Trophoblast cell (in vitro differentiated cells and primary cell): ENCODE measurements at regions not wholly inside any gene's neighbourhood (a gene's known extent, or its start where the extent isn't known, plus 50 kb on each side); places are given as distances from the start of the nearest gene placed in this dataset.
A peak's percentile ranks its signal among the peaks of the same experiment; 100 is the strongest.

Experiments
- DNase-seq, 2 donors: peaks; one replicate each; pipeline ENCODE4 v3.0.0-alpha.2; 2016
- H2AFZ ChIP-seq: 2 replicates; pipeline ENCODE4 v1.6.1; 2013; ENCODE audit warnings: low read length, moderate library complexity, mild to moderate bottlenecking; ENCODE audit not compliant: insufficient read depth, poor library complexity
- H2AK5ac ChIP-seq: 2 replicates; pipeline ENCODE4 v1.6.1; 2013; ENCODE audit warnings: mild to moderate bottlenecking, low read length
- H2BK120ac ChIP-seq: 2 replicates; pipeline ENCODE4 v1.6.1; 2013; ENCODE audit warnings: low read length, mild to moderate bottlenecking, moderate library complexity; ENCODE audit not compliant: insufficient read depth, poor library complexity
- H2BK12ac ChIP-seq: 2 replicates; pipeline ENCODE4 v1.6.1; 2013; ENCODE audit warnings: mild to moderate bottlenecking, low read length, moderate library complexity
- H2BK5ac ChIP-seq: 2 replicates; pipeline ENCODE4 v1.6.1; 2013; ENCODE audit warnings: low read length, low read depth, moderate library complexity, mild to moderate bottlenecking; ENCODE audit not compliant: poor library complexity
- H3K14ac ChIP-seq: 2 replicates; pipeline ENCODE4 v1.6.1; 2013; ENCODE audit warnings: mild to moderate bottlenecking, low read length
- H3K18ac ChIP-seq: 2 replicates; pipeline ENCODE4 v1.6.1; 2013; ENCODE audit warnings: mild to moderate bottlenecking, low read length
- H3K23ac ChIP-seq: 2 replicates; pipeline ENCODE4 v1.6.1; 2013; ENCODE audit warnings: low read length
- H3K27ac ChIP-seq: 2 replicates; pipeline ENCODE4 v1.5.1; 2013; ENCODE audit warnings: low read depth, mild to moderate bottlenecking, inconsistent platforms, low read length, moderate library complexity
- H3K27me3 ChIP-seq: 2 replicates; pipeline ENCODE4 v1.6.1; 2013; ENCODE audit warnings: inconsistent platforms, mild to moderate bottlenecking, low read length, moderate library complexity; ENCODE audit not compliant: insufficient read depth
- H3K36me3 ChIP-seq, 2 experiments: 1 replicate in 1 of 2; 2 replicates in 1 of 2; pipeline ENCODE4 v1.6.1; 2013; ENCODE audit warnings: low read length in 2 of 2, mild to moderate bottlenecking in 2 of 2, moderate library complexity in 1 of 2; ENCODE audit not compliant: insufficient read depth in 2 of 2, control insufficient read depth in 1 of 2
- H3K4ac ChIP-seq: 2 replicates; pipeline ENCODE4 v1.6.1; 2013; ENCODE audit warnings: low read depth, mild to moderate bottlenecking, low read length, moderate library complexity
- H3K4me1 ChIP-seq, 2 experiments: 1 replicate in 1 of 2; 2 replicates in 1 of 2; pipeline ENCODE4 v1.6.1; 2013; ENCODE audit warnings: low read length in 2 of 2, mild to moderate bottlenecking in 2 of 2, moderate library complexity in 1 of 2; ENCODE audit not compliant: insufficient read depth in 2 of 2, control insufficient read depth in 1 of 2
- H3K4me2 ChIP-seq: 2 replicates; pipeline ENCODE4 v1.6.1; 2013; ENCODE audit warnings: inconsistent platforms, mild to moderate bottlenecking, low read length, moderate library complexity
- H3K4me3 ChIP-seq: 2 replicates; pipeline ENCODE4 v1.5.1; 2013; ENCODE audit warnings: mild to moderate bottlenecking, low read depth, low read length, inconsistent platforms
- H3K79me1 ChIP-seq: one replicate; pipeline ENCODE4 v1.6.1; 2013; ENCODE audit warnings: low read length
- H3K79me2 ChIP-seq: 2 replicates; pipeline ENCODE4 v1.6.1; 2013; ENCODE audit warnings: low read length, mild to moderate bottlenecking; ENCODE audit not compliant: control insufficient read depth, insufficient read depth, poor library complexity
- H3K9ac ChIP-seq: 2 replicates; pipeline ENCODE4 v1.6.1; 2013; ENCODE audit warnings: mild to moderate bottlenecking, low read length
- H3K9me3 ChIP-seq: 2 replicates; pipeline ENCODE4 v1.6.1; 2013; ENCODE audit warnings: low read depth, mild to moderate bottlenecking, control low read depth, inconsistent platforms, low read length; ENCODE audit not compliant: insufficient read depth
- H4K12ac ChIP-seq: 2 replicates; pipeline ENCODE4 v1.6.1; 2013; ENCODE audit warnings: low read depth, mild to moderate bottlenecking, low read length, moderate library complexity
- H4K8ac ChIP-seq: 2 replicates; pipeline ENCODE4 v1.6.1; 2013; ENCODE audit warnings: low read depth, mild to moderate bottlenecking, low read length, moderate library complexity
- H4K91ac ChIP-seq: one replicate; pipeline ENCODE4 v1.6.1; 2013; ENCODE audit warnings: low read depth, mild to moderate bottlenecking, low read length, moderate library complexity
- WGBS: extraction: QIAGEN DNeasy Blood & Tissue Kit; methylation state at CpG from one replicate; pipeline ENCODE4 v1.1.7; 2013; ENCODE audit warnings: missing lambda C conversion rate; ENCODE audit not compliant: insufficient read length, insufficient coverage; ENCODE audit errors: extremely low coverage; 5-methylcytosine and 5-hydroxymethylcytosine counted together

- Histone ChIP-seq H2AK5ac (no peak overlapping the region), H3K23ac (no peak overlapping the region), H3K79me2 (no peaks in the 10 kb centered on the region), H3K4ac (no peak overlapping the region), H3K9ac (no peak overlapping the region), H3K14ac (no peak overlapping the region), H4K91ac (no peak overlapping the region), H3K79me1 (no peaks in the 10 kb centered on the region), H3K4me1 (peaks cover 0 to 5% of the 10 kb centered on the region in 2 experiments), H3K27me3 (no peaks in the 10 kb centered on the region), H4K8ac (no peak overlapping the region), H2BK120ac (no peak overlapping the region), H2BK5ac (no peak overlapping the region), H3K18ac (no peak overlapping the region), H3K27ac (no peak overlapping the region), H3K4me3 (no peak overlapping the region), H2AFZ (no peak overlapping the region), H3K36me3 (no peaks in the 10 kb centered on the region), H2BK12ac (no peak overlapping the region), H4K12ac (no peak overlapping the region), H3K4me2 (no peak overlapping the region), H3K9me3 (peaks cover 11% of the 10 kb centered on the region)
- no peak for DNase-seq
- no CpG with 5 or more reads among the region's 20 CpGs for whole genome bisulfite sequencing
These were observed 1494.3 kb downstream of the BRD1 start for GRCh38 chr22:48333323-48333763.

GRCh38 chr22:48332438-48333322 lies 1495.0 kb downstream of the BRD1 start:
- Histone ChIP-seq H4K8ac (no peak overlapping the region), H3K36me3 (no peaks in the 10 kb centered on the region), H3K79me2 (no peaks in the 10 kb centered on the region), H2BK5ac (no peak overlapping the region), H3K14ac (no peak overlapping the region), H3K4me1 (peaks cover 0 to 5% of the 10 kb centered on the region in 2 experiments), H4K12ac (no peak overlapping the region), H3K9me3 (peaks cover 11% of the 10 kb centered on the region), H3K18ac (no peak overlapping the region), H3K4ac (no peak overlapping the region), H3K9ac (no peak overlapping the region), H3K79me1 (no peaks in the 10 kb centered on the region), H2AFZ (no peak overlapping the region), H3K27me3 (no peaks in the 10 kb centered on the region), H3K27ac (no peak overlapping the region), H2BK12ac (no peak overlapping the region), H3K4me3 (peak overlapping the region; percentile 41), H3K23ac (no peak overlapping the region), H3K4me2 (no peak overlapping the region), H2AK5ac (no peak overlapping the region), H2BK120ac (no peak overlapping the region), H4K91ac (no peak overlapping the region)
- WGBS = no CpG with 5 or more reads among the region's 32 CpGs
- DNase-seq = no peak

- Histone ChIP-seq H4K91ac (no peak overlapping the region), H3K23ac (no peak overlapping the region), H3K9me3 (peaks cover 11% of the 10 kb centered on the region), H3K79me2 (no peaks in the 10 kb centered on the region), H2AK5ac (no peak overlapping the region), H2BK5ac (no peak overlapping the region), H3K18ac (no peak overlapping the region), H3K4me1 (peaks cover 0 to 5% of the 10 kb centered on the region in 2 experiments), H3K27ac (no peak overlapping the region), H3K9ac (no peak overlapping the region), H3K36me3 (no peaks in the 10 kb centered on the region), H4K8ac (no peak overlapping the region), H3K79me1 (no peaks in the 10 kb centered on the region), H2BK12ac (no peak overlapping the region), H2BK120ac (no peak overlapping the region), H3K4ac (no peak overlapping the region), H3K14ac (no peak overlapping the region), H3K4me2 (no peak overlapping the region), H4K12ac (no peak overlapping the region), H2AFZ (no peak overlapping the region), H3K4me3 (no peak overlapping the region), H3K27me3 (no peaks in the 10 kb centered on the region)
- no CpG with 5 or more reads among the region's 12 CpGs for WGBS
- DNase-seq = no peak
These were observed 1495.9 kb downstream of the BRD1 start for GRCh38 chr22:48331691-48332220.

- H3K4ac ChIP-seq = no peak overlapping the region
- H3K4me2 ChIP-seq = no peak overlapping the region
- H3K23ac ChIP-seq = no peak overlapping the region
- no peak overlapping the region for H2BK120ac ChIP-seq
- no peak overlapping the region for H3K14ac ChIP-seq
- no peak overlapping the region for H4K12ac ChIP-seq
- H3K4me3 ChIP-seq = no peak overlapping the region
- no peaks in the 10 kb centered on the region for H3K79me2 ChIP-seq
- H3K18ac ChIP-seq = no peak overlapping the region
- no peak overlapping the region for H3K9ac ChIP-seq
- H3K27me3 ChIP-seq = no peaks in the 10 kb centered on the region
- peaks cover 11% of the 10 kb centered on the region for H3K9me3 ChIP-seq
- no peak overlapping the region for H2BK5ac ChIP-seq
- no CpG with 5 or more reads among the region's 9 CpGs for WGBS
- H3K4me1 ChIP-seq = peaks cover 0 to 5% of the 10 kb centered on the region in 2 experiments
- no peak overlapping the region for H4K91ac ChIP-seq
- H3K27ac ChIP-seq = no peak overlapping the region
- H4K8ac ChIP-seq = no peak overlapping the region
- H3K79me1 ChIP-seq = no peaks in the 10 kb centered on the region
- no peak for DNase-seq
- no peaks in the 10 kb centered on the region for H3K36me3 ChIP-seq
- H2AK5ac ChIP-seq = no peak overlapping the region
- no peak overlapping the region for H2BK12ac ChIP-seq
- no peak overlapping the region for H2AFZ ChIP-seq
These were observed 1496.4 kb downstream of the BRD1 start for GRCh38 chr22:48331266-48331665.
